ENCODE measurements at regions not wholly inside any gene's neighbourhood (a gene's known extent, or its start where the extent isn't known, plus 50 kb on each side); places are given as distances from the start of the nearest gene placed in this dataset.

DNA sequence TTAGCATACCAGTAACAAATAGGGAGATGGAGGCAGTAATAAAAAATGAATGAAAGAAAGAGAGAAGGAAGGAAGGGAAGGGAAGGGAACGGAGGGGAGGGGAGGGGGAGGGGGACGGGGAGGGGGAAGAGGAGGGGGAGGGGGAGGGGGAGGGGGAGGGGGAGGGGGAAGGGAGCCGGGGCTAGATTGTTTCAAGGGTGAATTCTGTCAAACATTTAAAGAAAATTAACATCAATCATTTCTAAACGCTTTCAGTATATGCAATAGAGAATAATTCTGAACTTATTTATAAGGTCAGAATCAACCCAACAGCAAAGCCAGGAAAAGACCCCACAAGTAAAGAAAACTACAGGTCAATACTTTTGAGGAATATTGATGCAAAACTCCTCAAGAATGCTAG is 858.8 kb upstream of the GYPC start:
- no peak for TF ChIP-seq CTCF (conservative IDR thresholded peaks at IDR 0.05)
- TF ChIP-seq EZH2 (IDR thresholded peaks at IDR 0.05; ENCODE audit: low read depth) = no peak

All from PC-9 (cell line).